ENCODE measurements at regions not wholly inside any gene's neighbourhood (a gene's known extent, or its start where the extent isn't known, plus 50 kb on each side); places are given as distances from the start of the nearest gene placed in this dataset.

GRCh38 chr4:185888676-185889075, 76.7 kb upstream of the SORBS2 start:
- no peak for TF ChIP-seq CTCF (IDR thresholded peaks at IDR 0.05)
- TF ChIP-seq POLR2AphosphoS5 (IDR thresholded peaks at IDR 0.05), result no peak
- TF ChIP-seq EP300 (IDR thresholded peaks at IDR 0.05; ENCODE audit: low read depth), result no peak
- no peak for TF ChIP-seq POLR2A (IDR thresholded peaks at IDR 0.05)
